Stimulated activated naive CD4-positive, alpha-beta T cell (primary cell): ENCODE measurements at regions not wholly inside any gene's neighbourhood (a gene's known extent, or its start where the extent isn't known, plus 50 kb on each side); places are given as distances from the start of the nearest gene placed in this dataset.
A peak's percentile ranks its signal among the peaks of the same experiment; 100 is the strongest.
"Not testable (repeated sequence)": the region's sequence is repeated elsewhere in the genome, so short reads cannot be mapped to it uniquely, and the experiment has no call there.

Source experiments
- DNase-seq, 6 experiments: peaks; one replicate each; lab custom pipeline; 2025; lab: John Stamatoyannopoulos, UW

GRCh38 chr5:87785554-87786335 lies 373.0 kb upstream of the CCNH start:
- DNase-seq: no peak

GRCh38 chr5:87784879-87785495 lies 372.3 kb upstream of the CCNH start:
- no peak for DNase-seq

- no peak for DNase-seq
Observed at GRCh38 chr5:87784311-87784710, 371.6 kb upstream of the CCNH start.

- no peak for DNase-seq
Observed at GRCh38 chr5:87782916-87783315, 370.2 kb upstream of the CCNH start.

- DNase-seq: no peak
Observed at GRCh38 chr5:87781976-87782375, 369.2 kb upstream of the CCNH start.

GRCh38 chr5:87780831-87781760 lies 368.4 kb upstream of the CCNH start:
- DNase-seq: peak; percentile 40 to 71 (median 57)

- no peak for DNase-seq
Observed at GRCh38 chr5:87778876-87779275, 366.1 kb upstream of the CCNH start.

- DNase-seq: no peak
Observed at GRCh38 chr5:87777877-87778276, 365.1 kb upstream of the CCNH start.

GRCh38 chr5:87776785-87777184 lies 364.1 kb upstream of the CCNH start:
- no peak for DNase-seq

- DNase-seq: not testable (repeated sequence)
Observed at GRCh38 chr5:87776302-87776701, 363.6 kb upstream of the CCNH start.

GRCh38 chr5:87775228-87775627 lies 362.5 kb upstream of the CCNH start:
- DNase-seq: no peak

- DNase-seq: no peak
Observed at GRCh38 chr5:87774804-87775203, 362.1 kb upstream of the CCNH start.

GRCh38 chr5:87770601-87771121 lies 357.9 kb upstream of the CCNH start:
- DNase-seq: no peak

- no peak for DNase-seq
Observed at GRCh38 chr5:87770016-87770570, 357.4 kb upstream of the CCNH start.

GRCh38 chr5:87769157-87769556 lies 356.4 kb upstream of the CCNH start:
- DNase-seq: no peak

GRCh38 chr5:87768190-87768589 lies 355.5 kb upstream of the CCNH start:
- no peak for DNase-seq

- no peak for DNase-seq
Observed at GRCh38 chr5:87765009-87765408, 352.3 kb upstream of the CCNH start.

GRCh38 chr5:87762631-87763030 lies 349.9 kb upstream of the CCNH start:
- no peak for DNase-seq

- DNase-seq: no peak
Observed at GRCh38 chr5:87756951-87757350, 344.2 kb upstream of the CCNH start.

- DNase-seq: no peak
Observed at GRCh38 chr5:87755360-87755759, 342.6 kb upstream of the CCNH start.

GRCh38 chr5:87754009-87754757 lies 341.5 kb upstream of the CCNH start:
- DNase-seq: no peak
